NB4 (cell line): ENCODE measurements at regions not wholly inside any gene's neighbourhood (a gene's known extent, or its start where the extent isn't known, plus 50 kb on each side); places are given as distances from the start of the nearest gene placed in this dataset.
A peak's percentile ranks its signal among the peaks of the same experiment; 100 is the strongest.
"Not testable (repeated sequence)": the region's sequence is repeated elsewhere in the genome, so short reads cannot be mapped to it uniquely, and the experiment has no call there.

Experiments used
- DNase-seq: peaks from one replicate; pipeline ENCODE4 v3.0.0; 2010; ENCODE audit warnings: low read depth
- H3K4me3 ChIP-seq: one replicate; pipeline ENCODE4 v1.5.1; 2011; ENCODE audit warnings: mild to moderate bottlenecking, low read depth, low read length, moderate library complexity
- CTCF ChIP-seq: IDR thresholded peaks from one replicate; pipeline ENCODE4 v1.5.1; 2012; ENCODE audit warnings: low read depth, low read length
- MYC ChIP-seq: IDR thresholded peaks from 2 replicates; pipeline ENCODE4 v1.6.1; 2011; ENCODE audit warnings: low read depth, low read length
- POLR2A ChIP-seq: IDR thresholded peaks from 2 replicates; pipeline ENCODE4 v1.6.1; 2011; ENCODE audit warnings: mild to moderate bottlenecking; ENCODE audit not compliant: insufficient read length; ENCODE audit errors: extremely low read depth
- TF ChIP-seq, protein P1 (sequence below): IDR thresholded peaks from 2 replicates; pipeline ENCODE4 v1.6.1; 2011; ENCODE audit warnings: low read depth, low read length

DNA sequence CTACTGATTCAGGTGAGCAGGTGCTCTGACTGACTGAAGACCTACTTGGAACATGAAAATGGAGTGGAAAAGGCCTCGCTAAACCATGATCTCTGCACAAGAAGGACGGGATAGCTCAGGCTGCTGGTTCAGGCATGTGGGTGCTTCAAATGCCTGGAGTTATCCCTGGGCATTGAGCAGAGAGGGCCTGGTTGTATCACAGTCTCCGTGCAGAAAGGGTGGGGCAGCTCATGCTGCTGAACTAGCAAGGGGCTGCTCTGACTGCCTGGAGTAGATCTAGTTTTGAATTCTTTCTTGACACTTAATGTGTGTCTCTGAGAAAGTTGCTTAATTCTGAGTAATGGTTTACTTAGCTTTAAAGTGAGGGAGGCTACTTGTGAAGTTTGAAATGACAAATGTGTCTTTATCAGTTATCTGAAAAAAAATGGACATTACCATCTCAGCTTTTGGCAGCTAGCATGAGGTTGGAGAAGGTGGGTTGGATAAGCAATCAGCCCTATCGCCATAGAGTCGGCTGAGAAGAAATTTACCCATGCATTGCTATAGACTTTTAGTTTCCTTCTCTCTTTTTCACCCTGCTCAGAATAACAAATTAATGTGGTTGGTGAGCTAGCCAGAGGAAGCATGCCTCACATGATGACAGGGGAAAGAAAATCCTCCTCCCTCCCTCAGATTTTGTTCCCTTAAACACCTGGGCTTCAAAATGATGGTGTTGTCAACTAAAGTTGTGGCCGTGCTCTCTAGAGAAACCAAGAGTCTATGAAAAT is 832.4 kb downstream of the STIM2 start:
- TF ChIP-seq POLR2A (no peak), CTCF (no peak), MYC (no peak)
- TF ChIP-seq, protein P1, sequence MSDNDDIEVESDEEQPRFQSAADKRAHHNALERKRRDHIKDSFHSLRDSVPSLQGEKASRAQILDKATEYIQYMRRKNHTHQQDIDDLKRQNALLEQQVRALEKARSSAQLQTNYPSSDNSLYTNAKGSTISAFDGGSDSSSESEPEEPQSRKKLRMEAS: no peak
- DNase-seq: no peak
- no peak overlapping the region for H3K4me3 ChIP-seq

- not testable (repeated sequence) for DNase-seq, H3K4me3 ChIP-seq
These were observed 835.6 kb downstream of the STIM2 start for GRCh38 chr4:27696257-27696656.

DNA sequence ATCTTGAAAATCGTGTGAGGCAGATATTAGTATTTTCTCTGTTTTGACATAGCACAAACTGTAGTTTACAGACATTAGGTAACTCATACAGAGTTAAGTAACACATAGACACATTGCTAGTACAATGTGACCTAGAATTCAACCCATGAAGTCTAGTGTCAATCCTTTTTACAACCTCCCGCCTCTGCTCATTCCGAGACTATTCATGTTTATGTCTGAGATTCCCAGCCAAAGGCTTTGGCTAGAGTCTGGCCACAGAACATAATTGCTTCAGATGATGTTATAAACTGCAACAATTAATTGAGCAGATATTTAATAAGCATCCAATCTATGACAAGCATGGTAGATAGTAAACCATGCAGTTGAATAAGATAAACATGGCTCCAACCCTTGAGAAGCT is 841.0 kb downstream of the STIM2 start:
- DNase-seq: no peak
- TF ChIP-seq, protein P1: no peak
- no peak for TF ChIP-seq MYC
- no peak for TF ChIP-seq POLR2A
- no peak for TF ChIP-seq CTCF
- no peak overlapping the region for H3K4me3 ChIP-seq

GRCh38 chr4:27702730-27703431 is 842.2 kb downstream of the STIM2 start:
- no peak overlapping the region for H3K4me3 ChIP-seq
- DNase-seq: peak; percentile 16
- TF ChIP-seq, protein P1: no peak
- no peak for TF ChIP-seq POLR2A
- peak; percentile 27 for TF ChIP-seq CTCF
- TF ChIP-seq MYC: no peak

DNA sequence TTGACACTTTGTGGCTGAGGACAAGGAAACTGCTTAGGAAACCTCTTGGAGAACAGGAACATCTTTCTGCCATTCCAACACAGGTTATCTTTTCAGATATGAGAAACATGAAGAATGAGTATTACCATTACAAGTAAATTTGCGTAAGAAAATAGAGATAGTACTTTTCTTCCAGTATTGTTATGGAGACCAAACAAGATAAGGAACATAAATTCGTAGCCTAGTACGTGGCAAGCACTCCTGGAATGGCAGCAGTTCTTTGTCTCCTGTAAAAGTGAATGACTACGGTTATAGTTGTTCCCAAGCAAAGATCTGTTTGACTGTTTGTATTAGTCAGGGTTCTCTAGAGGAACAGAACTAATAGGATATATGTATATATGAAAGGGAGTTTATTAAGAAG is 843.1 kb downstream of the STIM2 start:
- TF ChIP-seq, protein P1: no peak
- TF ChIP-seq MYC (no peak), CTCF (no peak), POLR2A (no peak)
- DNase-seq: no peak
- H3K4me3 ChIP-seq: no peak overlapping the region

GRCh38 chr4:27711041-27711440 is 850.4 kb downstream of the STIM2 start:
- no peak overlapping the region for H3K4me3 ChIP-seq
- TF ChIP-seq MYC (no peak), CTCF (no peak), POLR2A (no peak)
- TF ChIP-seq, protein P1: no peak
- no peak for DNase-seq
